HG02840 (cell line): ENCODE measurements at regions not wholly inside any gene's neighbourhood (a gene's known extent, or its start where the extent isn't known, plus 50 kb on each side); places are given as distances from the start of the nearest gene placed in this dataset.
"Not testable (repeated sequence)": the region's sequence is repeated elsewhere in the genome, so short reads cannot be mapped to it uniquely, and the experiment has no call there.

Source experiments
- ATAC-seq: cut with Tn5 transposase; IDR thresholded peaks from one replicate; pipeline ENCODE4 v1.9.1; 2021; ENCODE audit warnings: mild to moderate bottlenecking, moderate library complexity, moderate number of reproducible peaks; ENCODE audit not compliant: unreplicated experiment, low FRiP score

DNA sequence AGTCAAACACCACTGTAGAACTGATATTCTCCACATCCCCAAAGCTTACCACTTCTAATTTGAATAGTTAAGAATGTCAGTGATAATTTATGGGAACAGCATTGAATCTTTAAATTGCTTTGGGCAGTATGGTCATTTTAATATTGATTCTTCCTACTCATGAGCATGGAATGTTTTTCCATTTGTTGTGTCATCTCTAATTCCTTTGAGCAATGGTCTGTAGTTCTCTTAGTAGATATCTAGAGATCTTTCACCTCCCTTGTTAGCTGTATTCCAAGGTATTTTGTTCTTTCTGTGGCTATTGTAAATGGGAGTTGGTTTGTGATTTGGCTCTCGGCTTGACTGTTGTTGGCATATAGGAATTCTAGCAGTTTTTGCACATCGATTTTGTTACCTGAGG, 1341.8 kb upstream of the CDH9 start:
- no peak for ATAC-seq

DNA sequence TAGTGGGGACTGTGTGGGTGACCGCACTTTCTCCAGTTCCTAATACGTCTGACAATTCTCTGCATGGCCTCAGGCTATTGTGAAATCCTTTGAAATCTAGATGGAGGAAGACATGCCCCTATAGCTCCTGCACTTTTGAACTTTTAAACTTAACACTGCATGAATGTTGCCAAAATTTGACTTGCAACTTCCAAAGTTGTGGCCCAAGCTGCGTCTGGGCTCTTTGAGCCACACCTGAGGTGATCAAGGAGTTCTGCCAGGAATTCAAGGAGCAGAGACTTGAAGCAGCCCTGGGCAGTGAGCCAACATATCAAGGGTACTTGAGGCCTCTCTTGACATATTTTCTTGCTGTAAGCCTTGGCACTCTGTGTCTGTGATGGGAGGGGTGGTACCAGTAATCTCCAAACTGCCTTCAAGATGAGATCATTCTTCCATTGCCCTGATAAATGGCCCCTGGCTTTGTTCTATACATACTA, 1336.1 kb upstream of the CDH9 start:
- ATAC-seq, result no peak

DNA sequence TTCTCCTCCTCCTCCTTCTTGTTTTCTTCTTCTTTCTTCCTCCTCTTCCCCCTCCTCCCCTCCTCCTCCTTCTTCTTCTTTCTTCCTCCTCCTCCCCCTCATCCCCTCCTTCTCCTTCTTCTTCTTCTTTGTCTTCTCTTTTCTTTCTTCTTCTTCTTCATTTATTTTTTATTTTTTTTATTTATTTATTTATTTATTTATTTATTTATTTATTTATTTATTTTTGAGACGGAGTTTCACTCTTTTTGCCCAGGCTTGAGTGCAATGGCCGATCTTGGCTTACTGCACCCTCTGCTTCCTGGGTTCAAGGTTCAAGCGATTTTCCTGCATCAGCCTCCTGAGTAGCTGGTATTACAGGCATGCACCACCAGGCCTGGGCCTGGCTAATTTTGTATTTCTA, 1332.5 kb upstream of the CDH9 start:
- ATAC-seq, result no peak

DNA sequence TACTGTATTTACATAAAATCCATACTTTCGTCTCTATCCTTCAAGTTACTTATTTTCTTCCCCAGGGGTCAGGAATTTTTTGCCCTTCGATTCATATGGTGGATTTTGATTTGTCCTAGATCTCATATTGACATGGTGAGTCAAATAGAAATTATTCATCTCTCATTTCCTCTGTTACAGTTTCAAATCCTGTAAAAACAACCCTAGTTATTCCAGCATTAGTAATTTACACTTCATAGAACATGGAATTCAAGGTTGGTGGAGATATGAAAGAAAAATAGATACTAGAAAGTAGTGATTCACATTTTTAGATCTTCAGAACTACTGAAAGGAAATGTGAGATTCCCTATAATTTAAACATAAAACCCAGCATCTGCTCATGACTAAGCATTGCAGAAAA, 1331.0 kb upstream of the CDH9 start:
- ATAC-seq, result no peak

DNA sequence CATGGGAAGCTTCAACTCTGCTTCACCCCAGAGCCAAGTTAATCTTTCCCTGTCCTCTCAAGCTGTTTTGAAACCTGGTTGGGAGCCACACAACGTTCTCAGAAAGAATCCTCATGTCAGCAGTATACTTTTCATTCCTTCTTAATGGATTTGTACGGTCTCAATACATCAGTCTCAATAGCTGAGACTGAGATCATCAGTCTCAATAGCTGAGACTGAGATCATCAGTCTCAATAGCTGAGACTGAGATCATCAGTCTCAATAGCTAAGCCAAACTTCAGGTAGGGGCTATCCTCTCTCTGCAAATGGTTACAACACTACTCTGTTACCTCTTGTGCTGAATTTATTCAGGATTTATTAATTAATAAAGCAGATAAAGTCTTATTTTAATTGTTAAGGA, 1317.4 kb upstream of the CDH9 start:
- ATAC-seq, result no peak

DNA sequence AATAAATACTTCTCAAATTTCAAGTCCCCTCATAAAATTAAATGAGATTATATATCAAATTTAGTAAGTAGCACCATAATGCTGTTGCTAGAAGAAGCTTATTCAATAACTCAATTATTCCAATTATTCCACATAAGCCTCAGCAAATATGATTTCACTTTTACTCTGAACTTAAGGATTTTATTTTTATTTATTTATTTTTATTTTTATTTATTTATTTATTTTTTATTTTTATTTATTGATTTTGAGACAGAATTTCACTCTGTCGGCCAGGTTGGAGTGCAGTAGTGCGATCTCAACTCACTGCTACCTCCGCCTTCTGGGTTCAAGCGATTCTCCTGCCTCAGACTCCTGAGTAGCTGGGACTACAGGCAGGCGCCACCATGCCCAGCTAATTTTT, 1308.3 kb upstream of the CDH9 start:
- ATAC-seq, result no peak

DNA sequence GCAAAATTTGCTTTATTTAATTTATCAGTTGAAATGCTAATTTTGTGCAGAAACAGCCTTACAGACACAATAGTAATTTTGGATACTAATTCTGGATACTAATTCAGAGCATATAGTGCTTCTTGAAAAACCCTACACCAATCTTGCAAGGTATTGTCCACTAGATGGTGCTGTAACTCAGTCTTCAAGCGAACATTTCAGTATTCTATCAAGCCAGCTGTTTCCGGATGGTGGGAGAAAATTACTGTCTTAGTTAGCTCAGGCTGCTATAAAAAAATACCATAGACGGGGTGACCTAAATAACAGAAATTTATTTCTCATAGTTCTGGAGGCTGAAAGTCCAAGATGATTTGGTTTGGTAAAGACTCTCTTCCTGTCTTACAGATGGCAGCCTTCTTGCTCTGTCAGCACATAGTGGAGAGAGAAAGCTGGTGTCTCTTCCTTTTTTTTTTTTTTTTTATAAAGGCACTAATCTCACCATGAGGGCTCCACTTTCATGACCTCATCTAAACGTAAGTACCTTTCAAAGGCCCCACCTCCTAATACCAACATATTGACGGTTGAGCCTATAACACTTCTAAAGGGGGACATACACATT, 1306.5 kb upstream of the CDH9 start:
- ATAC-seq, result no peak

DNA sequence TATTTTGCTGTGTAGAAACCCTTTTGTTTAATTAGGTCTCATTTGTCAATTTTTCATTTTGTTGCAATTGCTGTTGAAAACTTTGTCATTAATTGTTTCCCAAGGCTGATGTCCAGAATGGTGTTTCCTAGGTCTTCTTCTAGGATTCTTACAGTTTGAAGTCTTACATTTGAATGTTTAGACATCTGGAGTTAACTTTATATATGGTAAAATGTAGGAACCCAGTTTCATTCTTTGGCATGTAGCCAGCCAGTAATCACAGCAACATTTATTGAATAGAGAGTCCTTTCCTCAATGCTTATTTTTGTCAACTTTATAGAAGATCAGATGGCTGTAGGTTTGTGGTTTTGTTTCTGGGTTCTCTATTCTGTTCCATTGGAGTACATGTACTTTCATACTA, 1290.8 kb upstream of the CDH9 start:
- ATAC-seq, result no peak

DNA sequence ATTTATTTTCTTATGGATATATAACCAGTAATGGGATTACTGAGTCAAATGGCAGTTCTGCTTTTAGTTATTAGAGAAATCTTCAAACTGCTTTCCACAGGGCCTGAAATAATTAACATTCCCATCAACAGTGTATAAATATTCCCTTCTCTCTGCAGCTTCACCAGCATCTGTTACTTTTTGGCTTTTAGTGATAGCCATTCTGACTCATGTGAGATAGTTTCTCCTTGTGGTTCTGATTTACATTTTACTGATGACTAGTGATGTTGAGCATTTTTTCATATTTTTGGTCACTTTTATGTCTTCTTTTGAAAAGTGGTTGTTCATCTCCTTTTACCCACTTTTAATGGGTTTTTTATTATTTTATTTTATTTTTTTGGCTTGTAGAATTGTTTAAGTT, 1290.3 kb upstream of the CDH9 start:
- no peak for ATAC-seq

DNA sequence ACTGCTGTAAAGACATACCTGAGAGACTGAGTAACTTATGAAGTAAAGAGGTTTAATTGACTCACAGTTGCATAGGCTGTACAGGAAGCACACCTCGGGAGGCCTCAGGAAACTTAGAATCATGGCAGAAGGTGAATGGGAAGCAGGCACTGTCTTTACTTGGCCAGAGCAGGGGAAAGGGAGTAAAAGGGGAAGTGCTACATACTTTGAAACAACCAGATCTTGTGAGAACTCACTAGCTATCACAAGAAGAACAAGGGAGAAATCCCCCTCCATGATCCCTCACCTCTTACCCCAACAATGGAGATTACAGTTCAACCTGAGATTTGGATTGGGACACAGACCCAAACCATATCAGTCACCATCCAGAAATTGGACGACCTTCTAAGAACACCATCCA, 1285.8 kb upstream of the CDH9 start:
- ATAC-seq, result no peak

DNA sequence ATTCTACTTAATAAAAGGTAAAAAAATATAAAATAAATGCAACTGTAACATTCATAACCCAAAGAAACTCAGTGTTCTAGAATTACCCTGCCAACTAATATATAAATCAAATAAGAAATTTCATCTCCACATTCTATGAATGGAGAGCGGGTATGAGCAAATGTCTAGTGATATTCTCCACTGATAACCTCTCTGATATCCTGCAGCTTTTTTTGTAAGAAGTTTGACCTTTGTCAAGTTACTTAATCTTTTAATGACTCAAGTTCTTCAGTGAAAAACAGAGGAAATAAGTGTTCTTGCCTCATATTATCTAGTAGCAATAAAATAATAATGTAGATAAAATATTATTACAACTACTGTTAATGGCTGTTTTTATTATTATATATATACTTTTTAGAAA, 1275.6 kb upstream of the CDH9 start:
- ATAC-seq, result no peak

DNA sequence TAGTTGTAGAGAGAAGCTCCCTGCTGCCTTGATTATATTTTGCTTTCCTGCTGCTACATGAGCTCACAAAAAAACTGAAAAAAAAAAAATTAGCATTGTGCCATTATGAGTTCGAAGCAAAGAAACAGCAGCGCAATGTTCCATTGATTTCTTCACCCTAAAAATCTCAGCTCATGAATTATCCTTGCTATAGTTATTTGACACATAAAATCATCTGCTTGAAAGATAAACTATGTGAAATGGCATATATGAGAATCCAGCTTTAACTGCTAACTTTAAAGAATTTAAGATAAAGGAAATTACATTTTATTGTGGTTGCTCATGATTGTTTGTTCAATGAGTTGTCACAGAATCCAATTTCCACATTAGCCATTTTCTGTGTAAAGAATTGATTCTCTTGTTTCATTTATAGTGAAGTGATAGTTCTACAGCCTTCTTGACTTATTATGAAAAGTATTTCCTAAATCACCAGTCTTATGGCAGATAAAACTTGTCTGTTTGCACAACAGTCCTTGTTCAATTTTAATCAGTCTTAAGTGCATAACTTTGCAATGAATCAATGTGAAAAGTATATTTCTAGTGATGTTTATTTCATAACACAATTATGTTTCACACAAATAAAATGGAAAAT, 1275.0 kb upstream of the CDH9 start:
- no peak for ATAC-seq

DNA sequence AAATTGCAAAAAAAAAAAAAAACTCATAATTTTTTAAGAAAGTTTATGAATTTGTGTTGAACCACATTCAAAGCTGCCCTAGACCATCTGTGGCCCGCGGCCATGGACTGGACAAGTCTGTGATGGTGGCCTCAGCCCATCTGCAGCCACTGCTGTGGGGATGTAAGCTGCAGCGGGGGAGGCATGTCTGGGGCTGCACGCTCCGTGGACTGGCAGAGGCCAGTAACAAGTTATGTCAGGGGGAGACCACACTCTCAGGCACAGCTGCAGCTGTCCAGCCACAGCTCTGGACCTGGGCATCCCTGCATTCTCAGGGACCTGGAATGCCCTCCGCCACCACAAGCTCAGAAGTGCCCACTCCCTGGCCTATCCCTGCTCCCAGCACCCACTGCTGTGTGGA, 1272.3 kb upstream of the CDH9 start:
- no peak for ATAC-seq

DNA sequence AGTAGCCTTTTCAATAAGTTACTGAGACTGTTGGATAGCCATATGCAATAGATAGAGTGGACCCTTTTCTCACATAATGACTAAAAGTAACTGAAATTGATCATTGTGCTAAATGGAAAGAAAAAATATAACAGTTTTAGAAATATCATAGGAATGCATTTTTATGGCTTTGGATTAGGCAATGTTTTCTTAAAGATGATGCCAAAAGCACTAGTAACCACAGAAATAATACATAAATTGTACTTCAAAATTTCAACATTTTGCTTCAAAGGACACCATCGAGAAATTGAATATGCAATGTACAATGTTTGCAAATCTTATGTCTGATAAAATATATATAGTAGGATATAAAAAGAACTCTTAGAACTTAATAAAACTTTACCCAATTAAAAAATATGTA, 1267.5 kb upstream of the CDH9 start:
- no peak for ATAC-seq

DNA sequence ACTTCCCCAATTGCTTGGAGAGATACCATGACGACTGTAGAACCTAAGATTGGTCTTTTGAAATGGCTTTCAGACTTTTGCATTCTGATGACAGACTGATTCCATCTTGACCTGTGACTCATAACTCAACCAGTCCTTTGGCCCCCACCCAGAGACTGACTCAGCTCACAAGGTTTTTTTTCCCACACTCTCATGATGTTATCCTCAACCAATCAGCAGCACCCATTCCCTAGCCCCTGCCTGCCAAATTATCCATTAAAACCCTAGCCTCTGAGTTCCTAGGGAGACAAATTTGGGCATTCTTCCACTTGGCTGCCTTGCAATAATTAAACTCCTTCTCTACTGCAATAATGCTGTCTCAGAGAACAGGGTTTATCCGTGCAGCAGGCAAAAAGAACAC, 1263.3 kb upstream of the CDH9 start:
- no peak for ATAC-seq

DNA sequence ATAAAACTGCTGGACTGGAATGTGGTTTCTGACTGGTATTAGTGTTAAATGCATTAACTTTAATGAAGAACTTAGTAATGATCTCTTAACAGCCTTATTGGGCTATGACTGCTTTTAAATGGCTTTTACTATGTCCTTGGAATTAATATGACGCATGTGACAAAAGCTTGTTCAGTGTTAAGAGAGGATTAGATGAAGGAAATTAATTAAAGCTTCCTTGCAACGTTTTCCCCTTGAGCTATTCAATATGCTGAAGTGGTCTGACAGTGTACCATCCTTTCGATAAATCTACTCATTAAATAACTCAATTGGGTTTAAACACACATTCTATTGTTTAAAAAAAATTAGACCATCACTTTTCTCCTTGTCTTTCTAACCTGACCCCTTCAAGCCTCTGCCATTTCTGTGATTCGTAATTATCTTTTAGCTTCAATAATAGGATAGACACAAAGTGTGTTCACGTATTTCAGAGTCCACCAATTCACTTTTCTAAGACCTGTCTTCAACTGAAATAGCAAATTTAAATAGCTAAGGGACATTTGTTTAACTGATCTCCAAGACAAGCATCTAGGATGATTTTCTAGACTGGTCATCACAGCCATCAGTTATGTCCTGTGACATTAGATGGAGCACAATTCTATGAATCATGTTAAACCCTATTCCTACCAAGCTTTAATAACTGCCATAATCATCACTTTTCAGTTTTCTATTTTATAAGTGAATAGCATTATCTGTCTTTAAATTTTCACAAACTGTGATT, 1258.0 kb upstream of the CDH9 start:
- no peak for ATAC-seq

DNA sequence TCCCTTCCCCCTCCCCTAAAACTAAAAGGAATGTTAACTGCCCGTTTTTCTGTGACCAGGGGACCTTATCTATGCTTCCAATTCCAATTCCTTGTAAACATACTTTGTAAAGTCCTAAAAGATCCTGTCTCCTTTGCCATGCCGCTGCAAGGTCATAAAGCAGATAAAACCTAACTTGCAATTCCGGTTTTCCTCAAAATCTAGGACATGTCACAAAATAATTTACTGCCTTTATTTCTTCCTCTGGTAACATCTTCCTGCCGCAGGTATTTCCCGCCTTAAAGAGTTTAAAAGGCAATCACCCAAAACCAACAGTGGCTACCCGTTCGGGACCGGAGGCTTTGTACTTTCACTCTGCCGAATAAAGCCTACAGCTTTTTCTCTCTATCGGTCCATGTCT, 1248.6 kb upstream of the CDH9 start:
- not testable (repeated sequence) for ATAC-seq

DNA sequence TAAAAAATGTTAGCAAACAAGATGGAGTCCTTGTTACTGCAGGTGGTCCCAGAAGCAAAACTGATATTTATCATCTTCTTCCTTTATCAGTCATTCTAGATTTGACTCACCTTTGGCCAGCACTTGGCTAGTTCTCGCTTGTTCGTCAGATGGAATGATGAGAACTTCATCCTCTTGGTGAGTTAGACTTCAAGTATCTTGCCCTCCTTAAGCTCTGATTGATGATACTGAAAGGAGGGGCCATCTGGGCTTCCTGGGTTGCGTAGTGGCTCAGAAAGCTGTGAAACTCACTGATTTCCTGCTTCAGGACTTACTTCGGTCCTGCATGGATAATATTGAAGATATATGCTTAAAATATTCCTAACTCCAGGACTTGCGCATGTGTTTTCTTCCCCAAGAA, 1248.2 kb upstream of the CDH9 start:
- no peak for ATAC-seq

DNA sequence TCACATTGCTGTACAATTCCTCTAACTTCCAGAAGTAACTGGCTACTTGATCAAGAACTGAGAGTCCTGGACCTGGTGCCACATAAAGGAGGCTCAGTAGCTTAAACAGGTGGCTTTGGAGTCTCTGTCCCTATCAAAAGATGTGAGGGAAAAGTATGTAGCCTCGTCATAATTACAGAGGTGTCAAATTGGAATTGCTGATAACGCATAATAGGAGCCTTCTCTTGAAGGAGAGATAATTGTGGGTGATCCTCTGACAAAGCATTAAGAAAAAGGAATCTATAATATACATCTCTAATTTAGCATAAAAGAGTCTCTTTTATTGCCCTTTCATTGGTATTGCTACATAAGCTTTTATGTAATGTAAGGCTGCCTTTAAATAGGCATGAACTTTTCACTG, 1246.4 kb upstream of the CDH9 start:
- no peak for ATAC-seq

DNA sequence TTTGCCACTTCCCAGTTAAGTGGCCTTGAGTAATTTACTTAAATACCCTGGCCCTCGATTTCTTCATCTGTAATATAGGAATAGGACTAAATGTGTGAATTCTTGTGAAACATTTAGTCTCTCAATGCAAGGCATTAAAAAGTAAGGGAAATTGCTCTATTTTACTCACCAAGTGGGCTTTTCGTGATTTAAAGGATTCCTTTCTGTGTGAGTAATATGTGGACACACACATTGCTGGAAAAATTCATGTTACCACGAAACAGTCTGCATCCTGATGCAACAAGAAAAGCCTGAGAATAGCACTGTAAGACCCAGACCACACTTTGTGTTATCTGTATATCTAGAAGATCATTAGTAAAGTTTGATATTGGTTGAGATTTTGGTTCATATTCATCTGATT, 1243.0 kb upstream of the CDH9 start:
- no peak for ATAC-seq

DNA sequence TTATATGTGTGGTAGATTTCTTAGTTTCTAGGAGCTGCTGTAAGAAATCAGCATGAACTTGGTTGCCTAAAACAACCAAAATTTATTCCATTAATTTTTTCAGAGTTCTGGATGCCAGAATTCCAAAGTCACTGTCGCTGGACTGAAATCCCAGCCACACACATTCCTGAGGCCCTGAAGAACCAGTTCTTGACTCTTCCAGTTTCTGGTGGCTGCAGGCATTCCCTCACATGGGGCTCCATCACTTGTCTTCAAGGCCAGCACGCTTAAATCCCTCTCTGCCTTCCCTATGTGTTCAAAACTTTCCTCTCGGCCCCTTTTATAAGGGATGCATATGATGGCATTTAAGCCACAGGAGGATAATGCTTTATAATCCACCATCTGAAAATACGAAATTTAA, 1237.5 kb upstream of the CDH9 start:
- ATAC-seq, result no peak

DNA sequence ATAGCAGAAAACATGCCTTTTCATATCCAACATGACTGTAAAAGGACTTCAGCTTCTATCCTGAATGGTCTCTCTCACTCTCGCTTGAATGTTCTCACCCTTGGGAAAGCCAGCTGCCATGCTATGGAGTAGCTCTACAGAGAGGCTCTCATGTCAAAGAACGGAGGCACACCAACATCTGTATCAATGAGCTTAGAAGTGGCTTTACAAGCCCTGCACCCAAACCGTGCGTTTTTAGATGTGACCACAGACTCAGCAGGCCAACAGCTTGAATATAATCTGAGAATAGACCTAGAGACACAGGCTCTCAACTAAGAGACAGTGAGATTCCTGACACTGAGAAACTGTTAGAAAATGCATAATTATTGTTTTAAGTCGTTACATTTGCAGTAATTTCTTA, 1231.6 kb upstream of the CDH9 start:
- ATAC-seq, result no peak
